Thyroid gland (tissue), 4 donors: ENCODE measurements at regions not wholly inside any gene's neighbourhood (a gene's known extent, or its start where the extent isn't known, plus 50 kb on each side); places are given as distances from the start of the nearest gene placed in this dataset.
"Not testable (repeated sequence)": the region's sequence is repeated elsewhere in the genome, so short reads cannot be mapped to it uniquely, and the experiment has no call there.

Experiments used
- POLR2A ChIP-seq, 2 donors: fragments of 450-650 bp; IDR thresholded peaks; one replicate each; pipeline ENCODE4 v1.6.1; 2017; ENCODE audit warnings: antibody characterized with exemption in 2 of 2, mild to moderate bottlenecking in 2 of 2, moderate library complexity in 1 of 2
- TF ChIP-seq, protein P1 (sequence below), 6 experiments: fragments of 200-600 bp in 3 of 6; fragments of 450-650 bp in 3 of 6; sonication (generic) in 3 of 6; IDR thresholded peaks; one replicate each; pipeline ENCODE4 v1.5.1; 2016 to 2019; ENCODE audit warnings: antibody characterized with exemption in 6 of 6, mild to moderate bottlenecking in 2 of 6, inconsistent platforms in 1 of 6, moderate library complexity in 1 of 6

DNA sequence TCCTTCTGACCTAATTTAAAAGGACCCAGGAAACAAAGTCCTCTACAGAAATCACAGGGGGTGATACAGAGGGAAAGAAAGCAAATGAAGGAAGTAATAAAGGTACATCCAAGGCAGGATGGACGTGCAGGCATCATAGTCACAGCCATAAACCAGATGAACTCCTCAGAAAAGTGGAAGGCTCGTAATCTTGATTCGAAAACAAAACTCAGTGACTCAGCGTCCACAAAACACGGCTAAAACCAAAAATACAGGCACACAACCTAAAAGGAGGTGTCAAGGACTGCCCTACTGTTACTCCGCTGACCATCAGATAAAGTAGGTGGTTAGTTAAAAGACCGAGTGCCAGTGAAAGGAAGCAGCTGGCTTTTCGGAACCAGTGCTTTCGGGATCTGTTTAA is 81.5 kb downstream of the TRIM69 start:
- TF ChIP-seq POLR2A (IDR thresholded peaks at IDR 0.05) = not testable (repeated sequence)
- TF ChIP-seq, protein P1, sequence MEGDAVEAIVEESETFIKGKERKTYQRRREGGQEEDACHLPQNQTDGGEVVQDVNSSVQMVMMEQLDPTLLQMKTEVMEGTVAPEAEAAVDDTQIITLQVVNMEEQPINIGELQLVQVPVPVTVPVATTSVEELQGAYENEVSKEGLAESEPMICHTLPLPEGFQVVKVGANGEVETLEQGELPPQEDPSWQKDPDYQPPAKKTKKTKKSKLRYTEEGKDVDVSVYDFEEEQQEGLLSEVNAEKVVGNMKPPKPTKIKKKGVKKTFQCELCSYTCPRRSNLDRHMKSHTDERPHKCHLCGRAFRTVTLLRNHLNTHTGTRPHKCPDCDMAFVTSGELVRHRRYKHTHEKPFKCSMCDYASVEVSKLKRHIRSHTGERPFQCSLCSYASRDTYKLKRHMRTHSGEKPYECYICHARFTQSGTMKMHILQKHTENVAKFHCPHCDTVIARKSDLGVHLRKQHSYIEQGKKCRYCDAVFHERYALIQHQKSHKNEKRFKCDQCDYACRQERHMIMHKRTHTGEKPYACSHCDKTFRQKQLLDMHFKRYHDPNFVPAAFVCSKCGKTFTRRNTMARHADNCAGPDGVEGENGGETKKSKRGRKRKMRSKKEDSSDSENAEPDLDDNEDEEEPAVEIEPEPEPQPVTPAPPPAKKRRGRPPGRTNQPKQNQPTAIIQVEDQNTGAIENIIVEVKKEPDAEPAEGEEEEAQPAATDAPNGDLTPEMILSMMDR (IDR thresholded peaks at IDR 0.05) = not testable (repeated sequence)
